Skeletal muscle cell (primary cell): ENCODE measurements at regions not wholly inside any gene's neighbourhood (a gene's known extent, or its start where the extent isn't known, plus 50 kb on each side); places are given as distances from the start of the nearest gene placed in this dataset.
"Not testable (repeated sequence)": the region's sequence is repeated elsewhere in the genome, so short reads cannot be mapped to it uniquely, and the experiment has no call there.

Experiments
- DNase-seq: peaks from one replicate; pipeline ENCODE4 v3.0.0-alpha.2; 2010; ENCODE audit warnings: low read depth
- H3K4me3 ChIP-seq: 2 replicates; pipeline ENCODE4 v1.5.1; 2011; ENCODE audit warnings: low read depth, mild to moderate bottlenecking, control low read depth, low read length, moderate library complexity

DNA sequence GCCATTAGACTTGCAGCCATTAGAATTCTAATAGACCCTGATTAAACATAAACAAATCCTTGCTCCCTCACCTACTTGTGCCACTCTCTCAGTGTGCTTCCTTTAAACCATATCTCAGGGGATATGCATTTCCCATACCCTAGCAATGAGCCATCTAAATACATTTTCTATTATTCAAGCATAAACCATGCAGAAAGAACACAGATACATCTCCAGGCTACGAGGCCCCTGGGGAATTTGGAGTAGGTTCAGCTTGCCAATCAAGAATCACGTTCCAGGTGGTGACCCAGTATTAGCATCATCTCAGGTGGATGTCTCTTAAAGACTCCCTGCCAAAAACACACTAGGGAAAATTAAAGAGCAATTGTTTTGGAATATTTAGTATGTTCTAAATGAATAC, 93.0 kb upstream of the CCL21 start:
- H3K4me3 ChIP-seq = no peak overlapping the region
- DNase-seq = no peak

DNA sequence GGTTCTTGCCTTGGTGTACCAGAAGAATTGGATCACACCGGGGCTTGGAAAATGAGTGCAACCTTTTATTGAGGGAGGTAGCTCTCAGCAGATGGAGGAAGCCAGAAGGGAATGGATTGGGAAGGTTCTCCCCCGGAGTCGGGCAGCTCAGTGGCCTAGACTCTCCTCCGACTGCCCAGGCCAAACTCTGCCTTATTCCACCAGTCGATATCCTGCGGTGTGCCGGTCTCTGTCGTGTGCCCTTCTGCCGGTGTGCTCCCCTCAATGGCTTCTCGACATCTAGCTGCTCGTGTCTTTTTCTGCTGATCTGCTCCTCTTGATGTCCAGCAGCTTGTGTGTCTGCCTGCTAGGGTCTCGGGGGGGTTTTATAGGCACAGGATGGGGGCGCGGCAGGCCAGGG, 87.4 kb upstream of the CCL21 start:
- DNase-seq = no peak
- H3K4me3 ChIP-seq = no peak overlapping the region

DNA sequence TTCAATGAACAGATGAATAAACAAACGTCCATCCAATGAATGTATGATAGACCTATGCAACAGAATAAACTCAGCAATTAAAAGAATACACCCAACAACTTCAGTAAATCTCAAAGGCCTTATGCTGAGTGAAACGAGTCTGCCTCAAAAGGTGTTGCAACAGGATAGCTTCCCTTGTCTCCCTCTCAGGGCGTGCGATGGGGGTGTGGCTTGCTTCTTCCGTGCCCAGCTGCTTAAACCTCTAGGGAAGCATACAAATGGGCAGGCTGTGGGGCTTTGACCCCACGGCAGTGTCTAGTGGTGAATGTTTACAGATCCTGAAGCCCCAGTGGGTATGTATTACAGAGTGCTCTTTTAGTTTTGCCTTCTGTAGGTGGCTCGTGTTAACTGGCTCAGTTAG, 87.0 kb upstream of the CCL21 start:
- H3K4me3 ChIP-seq = no peak overlapping the region

DNA sequence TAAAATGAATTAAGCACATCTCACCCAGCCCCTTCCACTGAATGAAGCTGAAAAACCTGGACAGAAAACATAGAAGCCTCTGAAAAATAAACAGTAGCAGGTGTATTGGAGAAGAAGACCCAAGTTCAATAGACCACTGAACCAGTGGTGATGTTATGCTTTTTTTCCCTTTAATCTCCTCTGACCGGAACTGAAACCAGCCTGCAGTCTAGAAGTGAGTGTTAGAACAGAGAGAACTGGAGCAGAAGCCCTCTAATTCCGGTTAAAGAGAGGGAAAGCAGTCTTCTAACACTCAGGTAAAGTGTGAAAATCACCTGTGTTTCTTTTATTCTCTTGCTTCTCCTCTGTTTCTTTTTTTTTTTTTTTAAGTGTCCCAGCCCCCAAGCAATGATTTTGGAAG, 83.5 kb upstream of the CCL21 start:
- no peak for DNase-seq
- H3K4me3 ChIP-seq = no peak overlapping the region

More for the DNA sequence above, 87.0 kb upstream of the CCL21 start:
- DNase-seq = no peak

DNA sequence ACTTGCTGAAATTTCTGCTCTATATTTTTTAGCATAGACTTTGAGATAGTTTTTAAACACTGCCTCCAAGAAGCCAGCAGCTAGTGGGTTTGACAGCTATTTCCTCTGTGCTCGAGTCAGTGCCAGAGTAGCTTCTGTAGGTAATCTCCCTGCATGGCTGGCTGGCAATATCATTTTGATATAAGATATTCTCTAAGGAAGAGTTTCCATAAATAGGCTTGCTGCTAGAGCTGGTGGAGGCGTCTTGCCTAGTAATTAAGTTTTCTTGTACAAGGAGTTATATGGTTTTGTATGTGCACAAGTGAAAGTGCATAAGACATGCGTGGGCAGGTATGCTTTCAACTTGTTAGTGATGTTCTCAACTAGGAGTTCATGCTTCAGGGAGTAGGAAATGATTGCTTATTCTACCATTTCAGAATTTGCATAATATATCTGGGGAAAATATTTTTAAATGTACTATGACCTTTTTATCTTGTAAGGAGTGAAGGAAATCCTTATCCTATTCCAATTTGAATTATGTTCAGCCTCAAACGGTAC, 74.1 kb upstream of the CCL21 start:
- no peak for DNase-seq

DNA sequence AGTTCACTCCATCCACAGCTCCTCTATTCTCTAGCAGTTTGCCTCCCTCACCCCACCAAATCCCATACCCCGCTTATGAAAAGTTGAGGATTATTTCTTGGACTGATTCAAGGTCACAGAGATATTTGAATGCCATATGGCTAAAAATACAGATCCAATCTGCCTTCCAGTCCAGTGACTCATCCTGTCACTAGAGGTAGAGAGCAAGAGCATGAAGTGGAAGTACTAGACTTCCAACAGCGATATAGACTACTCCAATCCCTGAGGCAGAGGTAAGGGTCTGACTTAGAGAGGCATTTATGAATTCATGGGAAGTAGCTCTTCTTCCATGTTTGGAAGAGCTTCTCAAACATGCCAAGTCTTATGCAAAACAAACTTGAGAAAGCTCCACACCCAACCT, 72.4 kb upstream of the CCL21 start:
- no peak overlapping the region for H3K4me3 ChIP-seq
- DNase-seq = no peak

More for the DNA sequence above, 74.1 kb upstream of the CCL21 start:
- no peak overlapping the region for H3K4me3 ChIP-seq

DNA sequence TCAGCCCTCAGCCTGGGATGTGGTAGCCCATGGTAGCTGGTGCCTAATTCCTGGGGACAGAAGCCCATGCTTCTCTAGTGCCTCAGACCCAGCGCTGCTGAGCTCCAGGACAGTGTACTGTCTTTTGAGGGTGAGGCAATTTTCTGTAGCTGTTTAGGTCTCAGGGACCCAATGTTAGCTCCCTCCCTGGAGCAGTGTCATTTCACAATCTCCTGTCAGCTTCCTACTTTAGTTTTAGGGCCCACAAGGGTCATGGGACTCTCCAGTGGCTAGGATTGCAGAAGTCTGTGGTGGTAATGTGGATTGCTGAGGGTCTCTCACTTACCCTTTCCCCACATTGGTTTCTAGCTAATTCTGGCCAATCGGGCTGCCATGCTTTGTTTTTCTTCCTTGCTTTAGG, 67.7 kb upstream of the CCL21 start:
- no peak for DNase-seq
- H3K4me3 ChIP-seq = no peak overlapping the region

DNA sequence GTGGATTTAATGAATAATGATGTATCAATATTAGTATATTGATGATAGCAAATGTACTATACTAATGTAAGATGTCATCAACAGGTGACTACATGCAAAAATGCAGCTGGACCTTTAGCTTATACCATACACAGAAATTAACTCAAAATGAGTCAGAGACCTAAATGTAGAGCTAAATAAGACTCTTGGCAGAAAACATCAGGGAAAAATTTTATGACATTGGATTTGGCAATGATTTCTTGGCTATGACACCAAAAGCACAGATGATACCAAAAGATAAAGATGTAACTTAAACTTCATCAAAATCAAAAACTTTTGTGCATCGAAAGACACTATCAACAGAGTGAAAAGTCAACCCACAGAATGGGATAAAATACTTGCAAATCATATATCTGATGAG, 64.0 kb upstream of the CCL21 start:
- DNase-seq = no peak
- H3K4me3 ChIP-seq = no peak overlapping the region

DNA sequence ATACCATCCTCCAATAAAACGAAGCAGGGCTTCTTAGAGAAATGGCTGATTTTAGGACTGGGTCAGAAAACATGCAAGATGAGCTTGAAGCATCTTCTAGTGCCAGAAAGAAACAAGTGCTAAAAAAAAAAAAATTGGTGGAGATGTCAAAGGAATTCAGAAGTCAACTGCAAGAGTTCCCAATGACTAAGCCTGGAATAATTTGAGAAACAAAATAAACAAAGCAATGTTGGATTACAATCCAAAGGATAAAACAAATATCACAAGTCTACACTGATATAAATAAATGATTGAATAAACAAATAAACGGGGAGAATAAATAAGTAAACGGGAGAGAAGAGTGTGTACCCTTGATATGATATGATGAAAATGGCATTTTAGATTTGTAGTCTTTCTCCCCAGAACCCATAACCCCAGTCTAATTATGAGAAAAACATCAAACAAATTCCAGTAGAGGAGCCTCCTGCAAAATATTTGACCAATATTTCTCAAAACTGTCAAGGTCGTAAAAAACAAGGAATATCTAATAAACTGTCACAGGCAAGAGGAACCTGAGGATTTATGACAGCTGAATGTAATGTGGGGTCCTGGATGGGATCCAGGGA, 63.5 kb upstream of the CCL21 start:
- DNase-seq = no peak
- no peak overlapping the region for H3K4me3 ChIP-seq

DNA sequence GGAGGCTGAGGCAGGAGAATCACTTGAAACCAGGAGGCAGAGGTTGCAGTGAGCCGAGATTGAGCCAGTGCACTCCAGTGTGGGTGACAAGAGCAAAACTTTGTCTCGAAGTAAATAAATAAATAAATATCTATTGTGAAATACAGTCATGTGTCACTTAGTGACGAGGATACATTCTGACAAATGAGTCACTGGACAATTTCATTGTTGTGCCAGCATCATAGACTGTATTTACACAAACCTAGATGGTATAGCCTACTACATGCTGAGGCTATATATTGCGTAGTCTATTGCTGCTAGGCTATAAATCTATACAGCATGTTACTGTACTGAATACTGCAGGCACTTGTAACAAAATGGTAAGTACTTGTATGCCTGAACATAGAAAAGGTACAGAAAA, 61.1 kb upstream of the CCL21 start:
- no peak for DNase-seq
- H3K4me3 ChIP-seq = no peak overlapping the region

DNA sequence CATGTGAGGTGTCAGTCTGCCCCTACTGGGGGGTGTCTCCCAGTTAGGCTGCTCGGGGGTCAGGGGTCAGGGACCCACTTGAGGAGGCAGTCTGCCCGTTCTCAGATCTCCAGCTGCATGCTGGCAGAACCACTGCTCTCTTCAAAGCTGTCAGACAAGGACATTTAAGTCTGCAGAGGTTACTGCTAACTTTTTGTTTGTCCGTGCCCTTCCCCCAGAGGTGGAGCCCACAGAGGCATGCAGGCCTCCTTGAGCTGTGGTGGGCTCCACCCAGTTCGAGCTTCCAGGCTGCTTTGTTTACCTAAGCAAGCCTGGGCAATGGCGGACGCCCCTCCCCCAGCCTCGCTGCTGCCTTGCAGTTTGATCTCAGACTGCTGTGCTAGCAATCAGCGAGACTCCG, 57.2 kb upstream of the CCL21 start:
- DNase-seq, H3K4me3 ChIP-seq: not testable (repeated sequence)

DNA sequence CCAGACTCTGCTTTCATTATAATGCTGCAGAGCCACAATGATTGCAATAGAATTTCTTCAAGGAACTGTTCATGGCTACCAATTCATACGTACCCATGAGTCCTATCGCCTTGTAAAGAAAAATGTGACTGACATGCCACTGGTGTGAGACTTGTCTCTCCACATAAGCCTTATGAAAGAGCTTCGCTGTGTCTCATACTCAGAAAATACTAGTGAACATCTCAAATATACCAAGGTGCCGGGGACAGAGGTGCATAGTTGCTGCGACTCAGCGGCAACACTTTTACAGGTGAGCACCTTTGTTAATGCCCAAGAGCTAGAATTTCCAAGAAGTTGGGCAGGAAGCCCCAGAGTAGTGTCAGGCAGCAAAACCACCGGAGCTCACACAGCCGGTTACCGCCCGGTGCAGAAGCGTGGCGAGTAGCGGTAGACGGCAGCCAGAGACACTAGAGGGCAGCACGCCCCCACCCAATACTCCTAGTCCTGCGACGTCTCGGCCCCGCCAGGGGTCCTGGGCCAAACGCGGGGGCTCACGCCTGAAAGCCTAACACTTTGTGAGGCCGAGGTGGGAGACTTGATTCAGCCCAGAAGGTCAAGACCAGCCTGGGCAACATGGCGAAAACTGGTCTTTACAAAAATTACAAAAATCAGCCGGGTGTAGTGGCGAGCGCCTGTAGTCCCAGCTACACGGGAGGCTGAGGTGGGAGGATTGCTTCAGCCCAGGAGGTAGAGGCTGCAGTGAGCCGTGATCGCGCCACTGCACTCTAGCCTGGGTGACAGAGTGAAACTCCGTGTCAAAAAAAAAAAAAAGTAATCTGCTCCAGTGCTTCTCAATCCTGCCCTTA, 50.5 kb upstream of the CCL21 start:
- not testable (repeated sequence) for H3K4me3 ChIP-seq, DNase-seq
